Spleen (tissue), 11 donors: ENCODE measurements at regions not wholly inside any gene's neighbourhood (a gene's known extent, or its start where the extent isn't known, plus 50 kb on each side); places are given as distances from the start of the nearest gene placed in this dataset.

ENCODE experiments used
- DNase-seq: peaks from one replicate; pipeline ENCODE4 v3.0.0-alpha.2; 2020
- H3K27ac ChIP-seq, 8 donors: fragments of 200-600 bp; sonication (generic) in 7 of 8; 1 replicate in 4 of 8; 2 replicates in 4 of 8; pipeline versions ENCODE4 v1.5.0 to v1.8.0; 2016 to 2021; ENCODE audit warnings: inconsistent platforms in 4 of 8, mild to moderate bottlenecking in 4 of 8, moderate library complexity in 1 of 8
- H3K27me3 ChIP-seq, 7 donors: fragments of 200-600 bp; sonication (generic) in 6 of 7; replicated peaks in 1 of 7; 1 replicate in 4 of 7; 2 replicates in 3 of 7; pipeline versions ENCODE4 v1.5.0 to v1.8.0; 2016 to 2021; ENCODE audit warnings: inconsistent platforms in 3 of 7, mild to moderate bottlenecking in 1 of 7
- H3K36me3 ChIP-seq, 6 donors: fragments of 200-600 bp; sonication (generic) in 5 of 6; 1 replicate in 4 of 6; 2 replicates in 2 of 6; pipeline versions ENCODE4 v1.5.0 to v1.8.0; 2016 to 2021; ENCODE audit warnings: inconsistent platforms in 2 of 6
- H3K4me1 ChIP-seq, 6 donors: fragments of 200-600 bp; sonication (generic) in 5 of 6; 1 replicate in 3 of 6; 2 replicates in 3 of 6; pipeline versions ENCODE4 v1.5.0 to v1.8.0; 2016 to 2021; ENCODE audit warnings: inconsistent platforms in 3 of 6
- H3K4me3 ChIP-seq, 8 donors: fragments of 200-600 bp; sonication (generic) in 7 of 8; 1 replicate in 4 of 8; 2 replicates in 4 of 8; pipeline versions ENCODE4 v1.5.0 to v1.8.0; 2016 to 2021; ENCODE audit warnings: inconsistent platforms in 4 of 8, mild to moderate bottlenecking in 4 of 8, moderate library complexity in 2 of 8
- H3K9me3 ChIP-seq, 8 donors: fragments of 200-600 bp; sonication (generic) in 7 of 8; 1 replicate in 4 of 8; 2 replicates in 4 of 8; pipeline versions ENCODE4 v1.5.0 to v1.8.0; 2016 to 2021; ENCODE audit warnings: inconsistent platforms in 4 of 8
- POLR2A ChIP-seq, 3 donors: fragments of 450-650 bp; IDR thresholded peaks; one replicate each; pipeline ENCODE4 v1.5.1; 2017; ENCODE audit warnings: antibody characterized with exemption in 3 of 3, mild to moderate bottlenecking in 1 of 3
- POLR2AphosphoS5 ChIP-seq, 3 donors: sonication (generic); formaldehyde crosslinking; IDR thresholded peaks; one replicate each; pipeline ENCODE4 v1.5.1; 2017; ENCODE audit warnings: antibody characterized with exemption in 3 of 3
- WGBS, 5 donors: extraction: QIAGEN DNeasy Blood & Tissue Kit in 3 of 5; methylation state at CpG; one replicate each; pipeline versions ENCODE4 v1.1.5 to v1.1.7; 2013 to 2018; 5-methylcytosine and 5-hydroxymethylcytosine counted together
- intact Hi-C: fragments of 100-400 bp; cut with DNase I; formaldehyde crosslinking; loops from one replicate; pipeline ENCODE4 v1.15.0; 2023; ENCODE audit warnings: low total_unique reads
- TF ChIP-seq, protein P1 (sequence below), 11 experiments: fragments of 200-600 bp in 7 of 11; fragments of 450-650 bp in 4 of 11; sonication (generic) in 4 of 11; IDR thresholded peaks in 8 of 11; conservative IDR thresholded peaks in 3 of 11; 1 replicate in 7 of 11; 2 replicates in 4 of 11; pipeline versions ENCODE4 v1.4.0 to v1.8.0; 2016 to 2021; ENCODE audit warnings: antibody characterized with exemption in 11 of 11, inconsistent platforms in 4 of 11, mild to moderate bottlenecking in 1 of 11
- donor health status: healthy with polysubstance abuse.
- donor health status: DM: no; HTN: no; CAD: no; lungs with moderate emphysema.
- donor health status: DM: no; HTN: no; CAD: no.
- donor health status: Bipolar disorder and iron deficiency.
- donor health status: healthy.
- donor health status: DM: no; HTN: no; CAD: no.
- donor health status: DM: yes; HTN: yes; CAD: no.

DNA sequence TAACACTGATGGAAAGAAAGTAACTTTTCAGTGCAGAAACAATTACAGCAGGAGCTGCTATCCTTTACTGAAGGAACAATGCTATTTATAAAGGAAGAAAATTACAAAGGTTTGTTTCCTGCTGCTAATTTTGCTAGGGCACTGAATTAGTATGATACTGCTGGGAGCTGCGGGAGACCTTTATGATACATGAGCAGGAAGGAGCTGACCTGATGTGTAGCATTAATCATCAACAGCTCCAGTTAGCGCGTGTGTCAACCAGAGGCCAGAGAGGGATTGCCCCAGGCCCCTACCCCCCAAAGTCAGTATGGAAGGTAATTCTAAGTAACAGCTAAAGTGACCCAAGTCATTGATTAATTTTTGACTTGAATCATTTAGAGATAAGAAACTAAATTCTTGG lies 728.9 kb downstream of the PCDH18 start:
- H3K4me3 ChIP-seq: no peak overlapping the region
- no peaks in the 10 kb centered on the region for H3K27me3 ChIP-seq
- no peaks in the 10 kb centered on the region for H3K36me3 ChIP-seq
- H3K27ac ChIP-seq: no peak overlapping the region
- TF ChIP-seq POLR2AphosphoS5 (IDR thresholded peaks at IDR 0.05): no peak
- TF ChIP-seq, protein P1, sequence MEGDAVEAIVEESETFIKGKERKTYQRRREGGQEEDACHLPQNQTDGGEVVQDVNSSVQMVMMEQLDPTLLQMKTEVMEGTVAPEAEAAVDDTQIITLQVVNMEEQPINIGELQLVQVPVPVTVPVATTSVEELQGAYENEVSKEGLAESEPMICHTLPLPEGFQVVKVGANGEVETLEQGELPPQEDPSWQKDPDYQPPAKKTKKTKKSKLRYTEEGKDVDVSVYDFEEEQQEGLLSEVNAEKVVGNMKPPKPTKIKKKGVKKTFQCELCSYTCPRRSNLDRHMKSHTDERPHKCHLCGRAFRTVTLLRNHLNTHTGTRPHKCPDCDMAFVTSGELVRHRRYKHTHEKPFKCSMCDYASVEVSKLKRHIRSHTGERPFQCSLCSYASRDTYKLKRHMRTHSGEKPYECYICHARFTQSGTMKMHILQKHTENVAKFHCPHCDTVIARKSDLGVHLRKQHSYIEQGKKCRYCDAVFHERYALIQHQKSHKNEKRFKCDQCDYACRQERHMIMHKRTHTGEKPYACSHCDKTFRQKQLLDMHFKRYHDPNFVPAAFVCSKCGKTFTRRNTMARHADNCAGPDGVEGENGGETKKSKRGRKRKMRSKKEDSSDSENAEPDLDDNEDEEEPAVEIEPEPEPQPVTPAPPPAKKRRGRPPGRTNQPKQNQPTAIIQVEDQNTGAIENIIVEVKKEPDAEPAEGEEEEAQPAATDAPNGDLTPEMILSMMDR (IDR thresholded peaks at IDR 0.05 in 8 of 11, conservative IDR thresholded peaks at IDR 0.05 in 3 of 11): no peak
- no peak for TF ChIP-seq POLR2A (IDR thresholded peaks at IDR 0.05)
- no peak for DNase-seq
- H3K4me1 ChIP-seq: no peaks in the 10 kb centered on the region
- intact Hi-C loops: no loop called here
- H3K9me3 ChIP-seq: peaks cover 0 to 14% (median 1%) of the 10 kb centered on the region in 8 donors
- 54 to 67% (median 59%) methylated on average over 3 of the region's 3 CpGs for WGBS, 5 donors

DNA sequence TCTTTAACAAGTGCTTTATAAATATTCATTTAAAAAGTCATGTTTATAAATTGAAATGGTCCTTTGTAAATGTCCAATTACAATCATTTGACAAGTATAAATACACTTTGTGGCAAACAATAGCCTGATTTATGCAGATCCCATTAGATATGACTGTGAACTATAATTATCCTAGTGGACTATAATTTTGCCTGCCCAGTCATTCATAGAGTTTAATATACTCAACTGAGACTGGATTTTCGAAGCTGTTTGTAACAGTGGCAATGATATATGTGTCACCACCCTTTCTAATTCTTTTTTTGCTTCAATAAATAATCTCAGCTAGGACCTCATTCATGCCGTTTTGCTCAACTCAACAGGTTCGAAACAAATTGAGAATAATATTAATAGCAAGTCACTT lies 732.0 kb downstream of the PCDH18 start:
- DNase-seq: no peak
- H3K27ac ChIP-seq: no peak overlapping the region
- H3K27me3 ChIP-seq: no peaks in the 10 kb centered on the region
- H3K4me1 ChIP-seq: no peaks in the 10 kb centered on the region
- 70 to 82% (median 80%) methylated on average over 3 of the region's 3 CpGs for WGBS, 5 donors
- intact Hi-C loops: no loop called here
- H3K9me3 ChIP-seq: peaks cover 0 to 1% (median 0%) of the 10 kb centered on the region in 8 donors
- TF ChIP-seq, protein P1 (IDR thresholded peaks at IDR 0.05 in 8 of 11, conservative IDR thresholded peaks at IDR 0.05 in 3 of 11): no peak
- TF ChIP-seq POLR2AphosphoS5 (IDR thresholded peaks at IDR 0.05) (no peak), POLR2A (IDR thresholded peaks at IDR 0.05) (no peak)
- no peak overlapping the region for H3K4me3 ChIP-seq
- H3K36me3 ChIP-seq: no peaks in the 10 kb centered on the region

DNA sequence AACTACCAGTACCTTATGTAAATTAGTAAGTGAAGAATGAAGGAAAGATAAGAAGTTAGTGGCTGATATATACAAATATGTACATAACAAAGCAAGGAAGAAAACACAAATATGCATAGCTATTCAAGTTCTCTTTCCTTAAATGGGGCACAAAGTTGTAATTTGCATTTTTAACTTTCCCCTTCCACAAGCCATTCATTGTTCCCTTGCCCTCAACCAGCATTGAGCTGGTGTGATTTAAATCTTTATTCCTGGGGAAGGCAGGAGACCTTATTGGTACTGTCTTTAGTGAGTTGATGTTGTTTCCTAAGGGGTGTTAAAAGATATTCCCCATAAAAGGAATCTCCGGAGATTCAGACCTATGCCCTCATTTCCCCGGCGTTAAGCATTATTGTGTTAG lies 735.3 kb downstream of the PCDH18 start:
- Histone ChIP-seq H3K4me1 (no peaks in the 10 kb centered on the region), H3K36me3 (no peaks in the 10 kb centered on the region), H3K4me3 (no peak overlapping the region), H3K27ac (no peak overlapping the region), H3K9me3 (no peaks in the 10 kb centered on the region), H3K27me3 (no peaks in the 10 kb centered on the region)
- WGBS, 5 donors: 67 to 93% (median 89%) methylated on average over 3 of the region's 3 CpGs
- intact Hi-C loops: no loop called here
- DNase-seq: no peak
- TF ChIP-seq POLR2A (IDR thresholded peaks at IDR 0.05) (no peak), POLR2AphosphoS5 (IDR thresholded peaks at IDR 0.05) (no peak)
- TF ChIP-seq, protein P1 (IDR thresholded peaks at IDR 0.05 in 8 of 11, conservative IDR thresholded peaks at IDR 0.05 in 3 of 11): no peak

DNA sequence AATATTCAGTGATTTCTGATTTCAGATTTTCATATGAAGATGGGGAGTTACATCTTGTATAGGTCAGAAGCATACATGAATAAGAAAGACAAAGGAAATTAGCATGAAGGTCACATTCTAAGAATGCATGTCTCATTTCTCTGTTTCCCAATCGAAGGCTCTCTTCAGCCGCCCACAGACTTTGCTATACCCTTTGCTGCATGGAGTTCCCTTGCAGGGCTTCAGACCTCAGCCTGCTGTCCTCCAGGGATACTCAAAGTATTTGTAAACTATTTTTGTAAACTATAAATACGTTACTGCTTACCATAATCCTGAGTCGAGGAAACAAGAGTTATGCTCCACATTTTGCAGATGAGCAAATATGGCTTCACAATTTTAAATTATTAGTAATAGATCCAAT lies 738.4 kb downstream of the PCDH18 start:
- H3K27ac ChIP-seq: no peak overlapping the region
- DNase-seq: no peak
- no peak overlapping the region for H3K4me3 ChIP-seq
- H3K27me3 ChIP-seq: no peaks in the 10 kb centered on the region
- no peaks in the 10 kb centered on the region for H3K4me1 ChIP-seq
- 76 to 91% (median 79%) methylated on average over 4 of the region's 4 CpGs for WGBS, 5 donors
- H3K36me3 ChIP-seq: no peaks in the 10 kb centered on the region
- intact Hi-C loops: no loop called here
- TF ChIP-seq, protein P1 (IDR thresholded peaks at IDR 0.05 in 8 of 11, conservative IDR thresholded peaks at IDR 0.05 in 3 of 11): no peak
- TF ChIP-seq POLR2A (IDR thresholded peaks at IDR 0.05) (no peak), POLR2AphosphoS5 (IDR thresholded peaks at IDR 0.05) (no peak)
- no peaks in the 10 kb centered on the region for H3K9me3 ChIP-seq
